Jurkat, Clone E6-1 (cell line): ENCODE measurements at regions not wholly inside any gene's neighbourhood (a gene's known extent, or its start where the extent isn't known, plus 50 kb on each side); places are given as distances from the start of the nearest gene placed in this dataset.

Experiments
- DNase-seq: peaks from one replicate; pipeline ENCODE4 v3.0.0-alpha.2; 2011; ENCODE audit warnings: low read depth, low spot score
- H3K4me3 ChIP-seq: 2 replicates; pipeline ENCODE4 v1.5.1; 2011; ENCODE audit warnings: mild to moderate bottlenecking, low read length, control low read depth, moderate library complexity

DNA sequence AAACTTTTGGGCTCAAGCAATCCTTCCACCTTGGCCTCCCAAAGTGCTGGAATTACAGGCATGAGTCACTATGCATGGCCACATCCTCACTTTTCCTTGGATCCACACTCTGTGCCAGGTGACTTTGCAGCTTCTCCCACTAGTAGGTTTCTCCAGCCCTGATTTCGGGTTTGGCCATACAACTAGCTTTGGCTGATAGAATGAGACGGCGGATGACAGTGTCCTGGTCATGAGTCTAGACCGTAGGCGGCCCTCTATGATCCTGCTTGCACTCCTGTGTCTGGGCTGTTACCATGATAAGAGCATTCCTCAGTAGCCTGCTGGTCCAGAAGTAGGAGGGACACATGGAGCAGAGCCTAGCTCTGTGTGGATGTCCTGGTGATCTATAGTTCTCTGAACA, 112.5 kb upstream of the KL start:
- no peak overlapping the region for H3K4me3 ChIP-seq
- DNase-seq, result no peak

DNA sequence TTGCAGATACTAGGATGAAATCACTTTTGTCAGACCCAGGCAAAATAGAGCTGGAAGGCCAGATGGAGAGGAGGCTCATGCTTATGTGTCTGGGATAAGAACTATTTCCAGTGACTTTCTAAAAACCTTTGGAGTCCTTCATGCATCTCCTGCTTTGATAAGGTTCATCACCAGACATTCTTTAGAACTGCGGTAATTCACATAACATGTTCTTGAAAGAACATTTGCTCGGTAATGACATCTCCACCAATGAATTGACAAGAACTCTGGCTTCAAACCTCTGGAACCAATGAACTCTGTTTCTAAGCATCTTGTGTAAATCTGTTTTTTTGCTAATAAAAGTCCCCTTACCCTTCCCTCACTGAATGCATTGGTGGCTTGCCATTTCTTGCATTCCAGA, 112.0 kb upstream of the KL start:
- no peak for DNase-seq
- H3K4me3 ChIP-seq, result no peak overlapping the region

DNA sequence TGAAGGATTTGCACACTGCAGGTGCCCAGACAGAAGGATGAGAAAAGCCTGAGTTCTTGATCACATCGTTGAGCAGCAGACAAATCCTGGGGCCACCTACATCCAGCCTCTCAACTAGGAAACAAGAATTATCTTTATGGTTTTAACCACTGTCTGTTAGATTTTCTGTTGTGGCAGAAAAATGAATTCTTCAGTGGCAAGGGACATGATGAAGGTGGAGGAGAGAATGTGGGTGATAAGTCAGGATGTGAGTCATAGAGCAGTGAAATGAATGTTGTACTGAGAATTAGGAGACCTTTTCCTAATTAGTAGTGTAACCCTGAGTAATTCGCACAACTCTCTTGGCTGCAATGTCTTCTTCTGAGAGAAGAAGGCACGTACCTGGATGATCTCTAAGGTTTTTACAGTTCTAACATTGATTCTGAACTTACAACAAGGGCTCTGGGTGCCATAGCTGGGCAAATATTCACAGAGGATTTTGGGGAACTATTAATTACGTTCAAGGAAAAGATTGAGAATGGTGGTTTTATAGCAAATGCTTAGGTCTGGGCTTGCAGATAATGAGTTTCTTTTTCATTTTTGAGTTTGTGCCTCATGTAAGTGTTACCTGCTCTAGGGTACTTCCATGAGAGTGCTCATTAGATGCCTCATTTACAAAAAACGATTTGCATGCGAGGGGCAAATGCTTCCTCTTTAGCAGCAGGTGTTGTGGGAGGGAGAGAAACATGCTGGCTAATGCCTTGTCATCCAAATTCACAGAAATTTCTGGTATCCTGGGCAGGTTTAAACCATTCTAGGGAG, 111.0 kb upstream of the KL start:
- H3K4me3 ChIP-seq, result no peak overlapping the region
- DNase-seq, result peak; percentile 47

DNA sequence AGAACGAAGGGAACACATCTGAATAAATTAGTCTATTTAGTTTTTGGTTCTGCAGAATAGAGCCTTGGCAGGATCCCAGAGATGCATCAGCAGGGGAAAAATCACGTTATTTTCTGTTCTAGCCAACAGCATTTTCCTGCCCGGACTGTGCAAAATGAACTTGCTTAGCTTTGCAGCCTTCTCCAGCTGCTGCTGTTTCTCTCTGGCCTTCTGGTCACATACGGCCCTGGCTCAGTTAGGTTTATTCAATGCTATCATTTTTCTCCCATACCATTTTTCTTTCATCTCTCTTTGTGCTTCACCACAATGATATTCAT, 110.4 kb upstream of the KL start:
- no peak for DNase-seq
- no peak overlapping the region for H3K4me3 ChIP-seq

DNA sequence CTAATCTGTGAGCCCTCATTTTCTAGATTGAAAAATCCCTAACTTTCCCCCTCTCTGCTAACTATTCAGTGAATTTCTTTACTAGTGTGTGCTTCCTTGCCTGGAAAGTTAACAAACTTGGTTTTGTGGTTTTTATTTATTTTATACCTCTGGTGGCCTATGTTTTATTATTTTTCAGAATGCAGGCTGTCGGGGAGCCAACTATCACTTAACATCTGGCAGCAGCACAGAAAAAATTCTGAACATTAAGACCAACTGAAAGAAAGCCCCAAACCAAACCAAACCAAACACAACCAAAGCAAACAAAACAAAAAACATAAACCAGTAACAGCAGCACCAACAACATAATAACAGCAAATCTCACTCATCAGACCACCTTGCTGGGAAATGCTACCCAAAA, 109.0 kb upstream of the KL start:
- no peak overlapping the region for H3K4me3 ChIP-seq
- no peak for DNase-seq

DNA sequence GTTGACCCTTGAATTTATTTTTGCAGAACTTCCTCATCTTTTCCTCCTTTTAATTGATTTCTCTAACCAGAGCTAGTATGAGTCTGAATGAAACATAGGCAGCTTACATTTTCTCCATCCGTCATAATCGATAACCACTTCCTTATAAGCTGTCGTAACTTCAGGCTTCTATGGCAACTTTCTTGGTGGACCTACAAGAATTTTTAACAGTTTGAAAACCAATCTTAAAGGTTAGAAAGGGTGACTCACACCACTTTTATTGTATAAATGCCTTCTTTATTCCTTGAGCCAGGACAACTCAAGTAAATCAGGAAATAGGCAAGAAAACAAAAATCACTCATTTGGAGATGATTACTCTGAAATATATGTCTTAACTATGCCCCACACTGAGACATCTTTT, 105.7 kb upstream of the KL start:
- H3K4me3 ChIP-seq, result no peak overlapping the region
- no peak for DNase-seq

DNA sequence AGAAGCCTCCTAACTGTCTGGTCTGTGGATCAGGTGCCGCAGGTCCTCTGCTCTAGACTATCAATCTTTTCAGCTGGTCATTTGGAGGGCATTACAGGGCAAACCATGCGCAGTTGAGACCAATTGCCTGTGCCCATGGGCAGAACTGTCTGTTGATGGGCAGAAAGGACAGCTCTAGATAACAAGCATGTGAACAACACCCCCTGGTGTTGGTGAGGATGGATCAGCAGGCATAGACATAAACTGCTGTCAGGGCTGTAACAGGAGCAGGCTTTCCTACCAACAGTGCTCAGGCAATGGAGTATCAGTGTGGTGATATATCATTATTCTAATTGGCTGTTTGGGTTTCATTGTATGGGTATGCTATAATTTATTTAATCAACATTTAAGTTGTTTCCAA, 104.7 kb upstream of the KL start:
- DNase-seq, result peak; percentile 47
- H3K4me3 ChIP-seq, result no peak overlapping the region

DNA sequence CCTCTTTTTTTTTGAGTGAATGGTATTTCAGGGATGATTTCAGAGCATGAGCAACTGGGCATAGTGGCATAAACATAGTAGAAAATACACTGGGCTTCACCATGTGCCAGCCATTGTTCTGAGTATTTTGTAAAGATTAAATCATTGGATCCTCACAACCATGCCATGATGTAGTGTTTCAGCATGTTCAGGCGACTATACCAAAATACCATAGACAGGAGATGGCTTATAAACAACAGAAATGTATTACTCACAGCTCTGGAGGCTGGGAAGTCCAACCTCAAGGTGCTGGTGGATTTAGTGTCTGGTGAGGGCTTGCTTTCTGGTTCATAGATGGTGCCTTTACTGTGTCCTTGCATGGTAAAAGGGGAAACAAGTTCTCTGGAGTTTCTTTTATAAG, 101.5 kb upstream of the KL start:
- no peak overlapping the region for H3K4me3 ChIP-seq
- DNase-seq, result no peak

DNA sequence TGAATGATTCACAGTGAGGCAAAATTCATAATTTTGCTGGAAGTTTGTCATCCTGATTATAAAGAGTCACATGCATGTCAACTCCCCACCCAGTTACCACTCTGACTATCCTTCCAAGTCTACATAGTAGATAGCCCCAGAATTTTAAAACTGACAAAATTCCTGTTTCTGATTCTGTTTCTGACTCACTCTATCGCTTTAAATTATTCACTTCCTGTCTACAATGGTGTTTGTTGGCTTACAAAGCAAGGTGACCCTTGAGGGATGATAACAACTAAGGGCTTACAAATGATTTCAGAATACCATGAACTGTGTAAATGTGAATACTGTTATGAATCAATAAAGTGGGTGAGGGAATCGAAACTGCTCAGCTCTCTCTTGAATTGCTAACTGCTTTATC, 98.7 kb upstream of the KL start:
- no peak overlapping the region for H3K4me3 ChIP-seq
- no peak for DNase-seq

DNA sequence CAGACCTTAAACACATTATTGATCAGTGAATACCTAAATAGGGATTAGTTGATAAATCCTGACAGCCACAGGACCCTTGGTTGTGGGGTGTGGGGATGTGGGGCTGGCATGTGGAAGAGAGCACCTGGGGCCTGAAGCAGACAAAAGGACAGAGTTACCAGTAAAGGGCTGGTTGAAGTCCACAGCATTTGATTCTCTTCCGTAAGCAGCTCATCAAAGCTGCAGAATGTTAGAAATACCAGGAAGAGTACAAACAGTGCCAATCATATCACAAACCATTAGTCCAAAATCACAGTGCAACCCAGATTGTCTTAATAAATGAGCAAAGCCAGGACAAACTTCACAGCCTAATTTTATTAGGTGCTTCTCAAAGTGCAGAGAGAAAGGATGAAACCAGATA, 92.5 kb upstream of the KL start:
- no peak for DNase-seq
- no peak overlapping the region for H3K4me3 ChIP-seq

DNA sequence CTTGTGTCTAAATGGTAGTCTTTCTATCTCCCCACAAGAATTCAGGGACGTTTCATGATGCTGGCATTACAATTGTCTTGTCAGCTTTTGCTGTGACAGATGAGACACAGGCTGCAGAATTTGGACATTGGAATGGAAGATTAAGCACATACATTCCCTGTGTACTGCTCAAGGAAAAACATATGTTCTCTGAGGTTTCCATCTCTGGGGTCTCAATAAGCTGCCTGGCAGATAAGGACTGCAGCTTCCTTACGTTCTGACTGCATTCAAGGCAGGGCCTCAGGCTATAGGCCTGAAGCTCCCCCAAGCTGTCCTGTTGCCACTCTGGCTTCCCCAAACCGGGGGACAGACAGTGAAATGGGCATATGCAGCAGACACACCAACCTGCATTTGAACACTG, 91.3 kb upstream of the KL start:
- H3K4me3 ChIP-seq, result no peak overlapping the region
- no peak for DNase-seq

DNA sequence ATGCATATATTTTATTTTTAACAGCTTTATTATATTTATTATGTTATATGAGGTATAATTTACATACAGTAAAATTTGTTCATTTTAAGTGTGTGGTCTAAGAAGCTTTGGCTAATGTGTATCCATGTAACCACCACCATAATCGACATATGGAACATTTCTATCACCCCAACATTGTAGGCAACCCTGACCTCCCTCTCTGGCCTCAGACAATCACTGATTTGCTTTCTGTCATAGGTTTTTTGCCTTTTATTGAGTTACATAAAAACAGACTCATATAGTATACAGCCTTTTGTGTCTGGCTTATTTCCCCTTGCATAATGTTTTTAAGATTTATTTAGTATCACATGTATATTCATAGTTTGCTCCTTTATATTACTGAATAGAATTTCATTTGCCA, 90.7 kb upstream of the KL start:
- H3K4me3 ChIP-seq, result no peak overlapping the region
- DNase-seq, result no peak

DNA sequence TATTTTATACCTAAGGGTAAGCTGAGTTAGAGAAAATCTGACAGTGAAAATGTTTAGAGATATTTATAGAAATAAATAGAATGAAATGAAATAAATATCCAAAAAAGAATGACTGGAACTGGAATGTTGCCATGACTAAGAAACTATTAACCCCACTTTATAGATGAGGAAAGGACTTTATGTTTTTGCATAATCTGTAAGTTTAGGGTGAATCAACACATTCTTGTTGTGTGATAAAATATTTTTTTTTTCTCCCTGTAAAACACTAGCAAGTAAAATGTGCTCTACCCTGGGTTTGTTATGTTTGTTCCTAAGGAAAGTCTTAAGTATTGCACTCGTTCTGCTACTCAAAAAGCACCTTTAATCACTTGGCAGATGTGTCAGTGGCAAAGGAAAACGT, 83.8 kb upstream of the KL start:
- no peak for DNase-seq
- no peak overlapping the region for H3K4me3 ChIP-seq

DNA sequence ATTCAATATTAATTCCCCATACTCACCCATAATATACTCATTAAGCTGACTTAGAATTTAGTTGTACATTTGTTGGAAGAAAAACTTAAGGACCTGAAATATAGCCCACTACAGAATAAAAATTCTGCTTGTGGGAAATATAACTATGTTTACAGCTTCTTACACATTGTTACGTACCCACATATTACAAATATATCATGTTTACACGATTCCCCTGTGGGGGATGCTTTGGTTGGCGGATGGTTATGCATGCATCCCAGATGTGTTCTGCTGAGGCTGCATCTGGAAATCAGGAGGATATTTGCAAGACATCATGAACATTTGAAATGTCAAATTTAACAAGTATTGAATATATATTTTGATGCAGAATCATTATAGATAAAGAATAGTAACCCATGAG, 79.5 kb upstream of the KL start:
- no peak overlapping the region for H3K4me3 ChIP-seq
- no peak for DNase-seq

DNA sequence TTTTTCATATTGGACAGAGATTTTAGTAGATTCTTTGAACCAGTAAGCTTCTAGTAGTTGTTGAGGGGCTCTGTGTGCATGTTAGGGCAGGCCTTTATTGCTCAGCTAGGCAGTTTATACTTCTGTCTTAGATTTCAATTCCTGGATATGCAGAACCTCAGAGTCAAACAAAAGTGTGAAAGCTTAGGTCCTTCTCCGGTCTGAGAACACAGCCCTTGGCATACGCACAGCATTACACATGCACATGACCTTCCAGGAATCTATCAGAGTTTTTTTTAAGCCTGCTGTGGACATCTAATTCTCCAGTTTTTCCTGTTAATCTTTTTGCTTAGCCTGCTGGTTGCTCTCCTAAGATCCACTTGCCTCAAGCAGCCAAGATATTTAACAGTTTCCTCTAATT, 77.9 kb upstream of the KL start:
- no peak overlapping the region for H3K4me3 ChIP-seq
- no peak for DNase-seq

DNA sequence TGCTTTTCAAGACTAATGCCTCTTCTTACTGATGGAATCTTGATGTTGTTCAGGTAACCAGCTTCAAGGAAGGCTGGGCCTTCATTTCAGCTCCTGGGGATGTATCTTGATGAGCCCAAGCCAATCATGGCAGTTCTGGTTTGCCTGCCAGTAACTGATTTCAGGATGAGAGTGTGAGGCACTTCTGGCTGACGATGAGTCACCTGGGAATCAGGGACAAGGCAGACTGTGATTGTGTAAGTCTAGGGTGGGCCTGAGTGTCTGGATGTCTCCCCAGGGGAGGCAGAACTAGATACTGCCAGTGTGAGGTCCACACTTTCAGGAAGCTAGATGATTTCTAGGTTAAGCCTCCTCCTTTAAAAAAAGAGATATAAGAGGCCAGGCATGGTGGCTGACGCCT, 77.3 kb upstream of the KL start:
- DNase-seq, result no peak
- H3K4me3 ChIP-seq, result no peak overlapping the region

DNA sequence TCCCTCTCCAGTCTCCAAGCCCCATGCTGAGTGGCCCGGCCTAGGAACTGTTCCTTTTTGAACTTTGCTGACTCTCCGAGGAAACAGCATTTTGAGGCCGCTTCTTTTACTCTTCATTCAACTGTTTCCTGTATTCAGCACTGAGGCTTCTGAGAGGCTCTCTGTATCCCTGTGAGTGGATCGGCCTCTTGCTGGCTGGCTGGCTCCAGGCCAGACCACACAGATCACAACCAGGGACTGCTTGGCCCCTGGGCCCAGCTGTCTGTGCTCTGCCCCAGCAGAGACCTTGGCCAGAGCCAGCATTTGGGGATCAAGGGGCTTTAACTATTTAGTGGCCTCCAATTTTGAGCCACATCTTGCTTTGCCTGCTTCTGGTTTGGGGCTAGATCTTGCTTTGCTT, 75.6 kb upstream of the KL start:
- no peak for DNase-seq
- H3K4me3 ChIP-seq, result no peak overlapping the region

DNA sequence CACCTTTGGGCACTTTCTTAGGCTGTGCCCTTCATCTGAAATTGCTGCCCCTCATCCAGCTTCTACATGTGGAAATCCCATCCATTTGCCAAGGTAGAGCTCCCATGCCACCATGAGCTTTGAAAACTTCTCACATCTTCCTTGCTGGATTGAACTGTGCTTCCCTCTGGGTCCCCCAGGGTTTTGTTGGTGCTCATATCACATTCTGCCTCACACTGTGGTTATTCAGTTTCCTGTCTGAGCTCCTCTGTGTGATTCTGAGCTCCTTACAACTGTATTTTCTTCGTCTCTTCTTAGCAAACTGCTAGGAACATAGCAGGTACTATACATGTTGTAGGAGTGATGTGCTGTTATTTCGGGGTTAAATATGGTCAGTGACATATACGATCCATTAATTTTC, 74.9 kb upstream of the KL start:
- peak; percentile 60 for DNase-seq
- no peak overlapping the region for H3K4me3 ChIP-seq

DNA sequence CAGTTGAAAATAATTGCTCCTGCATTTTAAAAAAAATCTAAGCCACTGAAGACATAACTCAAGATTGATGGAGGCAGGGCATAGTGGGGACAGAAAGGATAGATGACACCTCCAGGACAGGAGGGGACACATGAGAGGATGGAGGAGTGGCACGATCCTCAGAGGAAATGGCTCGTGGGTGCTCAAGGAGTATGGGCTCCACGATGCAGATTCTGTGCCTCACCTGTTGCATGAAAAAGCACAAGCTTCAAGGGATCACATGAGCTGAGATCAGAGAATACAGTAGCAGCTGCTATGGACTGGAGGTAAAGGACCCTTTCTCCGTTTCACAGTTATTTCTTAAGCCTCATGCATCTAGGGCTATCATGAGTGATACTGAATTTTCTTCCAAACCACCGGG, 69.7 kb upstream of the KL start:
- no peak overlapping the region for H3K4me3 ChIP-seq
- no peak for DNase-seq

DNA sequence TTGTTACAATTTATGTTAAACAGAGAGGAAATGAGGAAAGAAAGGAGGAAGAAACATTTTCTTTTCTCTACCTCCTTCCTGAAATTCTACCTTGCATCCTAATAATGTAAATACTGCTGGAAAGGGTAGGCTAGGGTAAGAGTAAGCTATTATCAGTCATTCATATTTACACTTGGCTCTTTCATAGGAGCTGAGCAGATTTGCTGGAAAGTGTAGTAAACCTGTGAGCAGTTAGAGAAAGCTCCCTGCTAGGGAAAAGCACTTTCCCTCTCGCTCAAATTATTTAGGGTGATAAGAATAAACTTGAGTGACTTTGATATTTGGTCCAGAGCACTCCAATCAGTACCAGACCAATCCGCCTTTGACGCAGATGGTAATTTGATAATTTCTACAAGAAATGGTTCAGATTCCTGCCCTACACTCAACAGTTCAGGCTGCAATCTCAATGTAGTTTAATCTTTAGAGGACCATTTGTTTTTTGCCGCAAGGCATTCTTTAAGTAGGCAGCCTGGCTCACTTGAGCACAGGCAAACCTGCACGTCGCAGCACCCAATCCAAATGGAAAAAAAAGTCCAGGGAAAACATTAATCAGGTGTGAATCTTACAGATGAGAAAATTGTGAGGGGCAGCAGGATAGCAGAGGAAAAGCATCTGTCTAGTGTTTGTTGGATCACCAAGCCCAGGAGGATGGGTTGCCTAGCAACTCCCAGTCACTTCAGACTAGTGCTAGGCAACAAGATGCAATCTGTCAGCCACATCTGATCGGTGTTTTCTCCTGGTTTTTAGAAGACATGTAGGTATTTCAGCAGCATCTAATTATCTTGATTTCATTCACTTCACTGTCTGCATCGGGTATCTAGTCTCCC, 68.6 kb upstream of the KL start:
- DNase-seq, result no peak

DNA sequence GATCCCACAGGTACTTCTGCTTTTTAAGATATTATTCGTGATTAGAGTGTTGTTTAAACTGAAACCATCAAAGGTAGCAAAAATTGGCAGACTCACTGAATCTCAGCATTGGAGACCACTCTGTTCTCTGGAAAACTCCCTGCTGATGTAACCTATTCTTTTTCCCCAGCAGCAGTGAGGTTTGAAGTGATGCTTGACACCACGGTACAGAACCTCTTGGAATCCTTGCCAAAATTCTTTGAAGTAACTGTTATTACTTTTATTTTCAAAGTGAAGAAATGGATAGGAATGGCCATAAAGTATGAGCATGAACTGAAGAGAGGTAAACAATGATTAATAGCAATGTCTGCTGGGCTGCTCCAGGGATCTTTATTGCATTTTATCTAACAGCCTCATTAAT, 66.4 kb upstream of the KL start:
- DNase-seq, result no peak
- H3K4me3 ChIP-seq, result no peak overlapping the region

More for the DNA sequence above, 68.6 kb upstream of the KL start:
- H3K4me3 ChIP-seq, result no peak overlapping the region
